ENCODE measurements at regions not wholly inside any gene's neighbourhood (a gene's known extent, or its start where the extent isn't known, plus 50 kb on each side); places are given as distances from the start of the nearest gene placed in this dataset.
"Not testable (repeated sequence)": the region's sequence is repeated elsewhere in the genome, so short reads cannot be mapped to it uniquely, and the experiment has no call there.

DNA sequence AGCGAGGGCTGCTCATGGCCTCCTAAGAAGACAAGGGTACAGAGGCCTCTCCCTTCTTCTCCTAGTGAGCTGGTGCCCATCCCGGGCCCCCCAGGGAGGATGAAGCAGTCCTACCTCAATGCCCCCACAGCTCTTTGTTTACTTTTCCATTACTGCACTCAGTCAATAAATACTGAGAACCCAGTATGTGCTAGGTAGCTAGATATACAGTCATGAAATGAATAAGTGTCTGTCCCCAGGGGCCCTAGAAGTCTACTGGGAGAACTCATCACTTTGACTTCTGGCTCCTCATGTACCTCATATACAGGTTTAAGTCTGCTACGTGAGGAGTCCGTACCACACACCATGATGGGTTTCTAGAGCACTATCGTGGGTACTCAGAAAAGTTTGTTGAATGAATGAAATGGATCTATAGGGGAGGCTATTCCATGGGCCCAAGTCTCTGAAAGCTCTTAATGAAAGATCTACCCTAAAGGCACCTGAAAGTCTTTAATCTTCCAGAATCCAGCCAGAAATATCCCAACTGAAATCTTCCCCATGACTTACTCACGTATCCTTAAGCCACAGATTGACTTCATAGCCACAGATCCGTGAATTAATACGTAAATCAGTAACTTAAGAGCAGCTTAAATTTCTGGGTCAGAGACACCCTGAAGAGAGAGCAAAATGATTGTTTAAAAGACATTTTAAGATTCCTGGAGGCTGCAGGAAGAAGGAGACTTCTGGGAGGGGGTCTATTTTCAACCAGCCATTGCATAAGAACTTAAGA is 51.6 kb upstream of the POMP start:
- DNase-seq: no peak

DNA sequence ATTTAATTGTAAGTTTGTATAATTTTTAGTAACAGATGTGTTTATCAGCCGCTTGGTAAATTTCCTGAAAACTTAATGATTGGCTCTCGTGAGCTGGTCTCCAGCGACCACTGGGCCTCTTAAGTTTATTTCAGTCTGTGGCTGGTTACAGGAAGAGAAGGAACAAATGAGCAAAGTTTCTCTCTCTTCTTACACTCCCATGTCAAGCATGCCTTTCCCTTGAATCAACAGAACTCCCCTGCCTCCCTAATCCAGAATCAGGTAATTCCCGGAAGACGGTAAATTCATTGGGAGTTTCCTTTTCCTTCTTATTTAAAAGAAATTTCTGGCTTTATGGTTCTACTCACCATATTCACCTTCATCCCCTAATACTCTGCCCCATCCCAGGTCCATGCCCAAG is 52.5 kb upstream of the POMP start:
- no peak for DNase-seq

DNA sequence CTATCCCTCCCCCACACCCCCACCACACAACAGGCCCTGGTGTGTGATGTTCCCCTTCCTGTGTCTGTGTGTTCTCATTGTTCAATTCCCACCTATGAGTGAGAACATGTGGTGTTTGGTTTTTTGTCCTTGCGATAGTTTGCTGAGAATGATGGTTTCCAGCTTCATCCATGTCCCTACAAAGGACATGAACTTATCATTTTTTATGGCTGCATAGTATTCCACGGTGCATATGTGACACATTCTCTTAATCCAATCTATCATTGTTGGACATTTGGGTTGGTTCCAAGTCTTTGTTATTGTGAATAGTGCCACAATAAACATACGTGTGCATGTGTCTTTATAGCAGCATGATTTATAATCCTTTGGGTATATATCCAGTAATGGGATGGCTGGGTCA is 53.8 kb upstream of the POMP start:
- DNase-seq: not testable (repeated sequence)

DNA sequence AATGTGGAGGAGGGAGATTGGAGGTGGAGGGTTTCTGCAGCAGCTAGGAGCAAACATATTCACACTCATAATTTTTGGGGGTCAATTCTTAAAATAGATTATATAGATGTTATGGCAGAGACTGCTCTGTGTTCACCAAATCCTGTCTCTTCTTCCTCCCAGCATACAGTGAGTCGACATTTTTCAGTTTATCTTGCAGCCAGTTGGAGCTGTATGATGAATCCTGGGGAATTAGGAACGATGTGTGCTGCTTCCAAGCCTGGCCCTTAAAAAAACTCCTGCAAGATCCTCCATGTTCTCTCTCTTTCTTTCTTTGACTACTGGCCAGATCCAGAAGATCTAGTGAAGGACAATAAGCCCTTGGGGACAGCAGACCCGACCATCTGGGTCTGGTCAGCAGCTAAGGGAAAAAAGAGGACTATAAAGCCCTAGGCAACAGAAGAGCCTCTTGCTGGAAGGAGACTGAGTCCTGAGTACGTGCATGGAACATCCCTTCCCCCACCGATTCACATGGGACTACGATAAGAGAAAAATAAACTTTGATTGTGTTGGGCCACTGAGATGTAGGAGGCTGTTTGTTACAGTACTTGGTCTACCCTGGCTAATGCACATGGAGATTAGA is 55.8 kb upstream of the POMP start:
- no peak for DNase-seq

DNA sequence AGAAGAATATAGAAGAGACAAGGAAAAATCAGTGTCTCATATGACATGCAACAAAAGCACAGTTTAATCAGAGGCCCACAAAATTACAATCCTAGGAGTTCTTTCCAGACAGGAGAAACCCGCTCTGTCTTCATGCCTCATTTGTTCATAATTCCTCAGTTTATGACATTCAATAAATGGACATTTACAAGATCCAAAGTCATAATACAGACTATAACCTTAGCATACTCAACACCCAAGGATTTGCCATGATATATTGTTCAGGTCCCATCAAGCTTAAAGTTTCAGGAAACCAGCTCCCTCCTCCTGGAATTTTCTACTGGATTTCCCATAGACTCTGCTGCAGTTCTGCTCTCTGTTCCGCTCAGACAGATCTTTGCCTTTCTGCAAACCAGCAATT is 56.4 kb upstream of the POMP start:
- DNase-seq: no peak

DNA sequence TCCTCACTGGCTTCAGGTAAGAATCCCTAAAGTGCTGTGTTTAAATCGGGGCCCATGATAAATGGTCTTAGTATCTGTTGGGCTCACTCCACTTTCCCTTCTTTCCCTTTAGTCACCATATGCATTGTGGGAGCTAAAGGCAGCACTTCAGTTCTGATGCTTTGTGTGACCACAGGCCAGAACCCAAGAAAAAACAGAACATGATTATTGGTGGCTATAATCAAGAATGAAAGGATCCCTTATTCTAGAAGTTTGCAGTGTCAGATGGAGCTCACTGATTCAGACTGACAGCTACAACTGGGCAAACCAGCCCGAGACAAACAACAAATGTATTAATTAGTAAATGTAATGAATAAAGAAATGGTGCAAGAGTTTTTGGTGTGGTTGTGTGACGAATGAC is 57.3 kb upstream of the POMP start:
- no peak for DNase-seq

DNA sequence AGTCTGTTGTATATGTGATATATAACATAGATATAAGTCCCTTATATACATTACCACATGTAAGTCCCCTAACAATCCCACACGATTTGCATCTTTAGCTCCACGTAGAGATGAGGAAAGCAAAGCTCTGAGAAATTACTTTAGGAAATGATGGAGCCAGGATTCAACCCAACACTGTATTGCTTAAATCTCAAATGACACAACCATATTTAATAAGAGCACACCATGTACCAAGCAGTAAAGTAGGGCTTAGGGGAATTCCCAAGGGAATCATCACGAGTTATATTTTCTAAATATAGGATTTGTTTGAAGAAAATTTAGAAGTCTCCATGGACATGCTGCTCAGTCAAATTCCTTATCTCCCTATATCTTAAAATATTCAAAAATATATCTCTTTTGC is 61.3 kb upstream of the POMP start:
- no peak for DNase-seq

DNA sequence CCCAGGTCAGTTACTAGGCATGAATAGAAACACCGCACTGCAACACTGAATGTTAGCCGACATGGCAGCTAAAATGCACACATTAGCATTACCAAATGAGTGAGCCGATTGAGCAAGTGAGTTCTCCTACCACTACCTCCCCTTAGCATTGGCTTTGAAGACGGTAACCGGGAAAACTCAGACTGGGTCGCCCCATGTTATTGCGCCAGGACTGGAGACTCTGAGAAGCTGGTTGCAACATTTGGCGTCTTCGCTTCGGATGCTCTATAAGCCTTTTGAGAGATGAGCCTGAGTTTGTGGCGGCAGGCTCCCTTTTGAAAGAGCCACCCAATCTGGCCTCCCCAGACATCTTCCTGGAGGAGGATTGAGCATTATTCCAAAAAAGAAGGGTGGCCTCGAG is 68.5 kb upstream of the POMP start:
- DNase-seq: no peak

DNA sequence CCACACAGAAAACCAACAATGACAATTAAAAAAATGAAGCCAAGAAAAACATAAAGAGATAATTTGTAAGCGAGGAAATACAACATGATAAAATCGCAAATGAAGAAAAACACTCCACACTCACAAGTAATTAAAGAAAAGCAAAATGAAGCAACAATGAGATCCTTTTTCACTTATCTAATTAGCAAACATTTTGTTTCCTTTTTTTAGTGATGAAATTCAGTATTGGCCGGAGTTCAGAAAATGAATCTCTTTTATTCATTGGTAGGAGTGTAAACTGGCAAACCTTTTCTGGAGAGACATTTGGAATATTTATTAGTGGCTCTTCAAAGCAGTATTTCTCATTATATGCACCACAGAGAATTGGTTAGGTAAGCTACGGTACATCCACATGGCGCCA is 70.6 kb upstream of the POMP start:
- DNase-seq: no peak

DNA sequence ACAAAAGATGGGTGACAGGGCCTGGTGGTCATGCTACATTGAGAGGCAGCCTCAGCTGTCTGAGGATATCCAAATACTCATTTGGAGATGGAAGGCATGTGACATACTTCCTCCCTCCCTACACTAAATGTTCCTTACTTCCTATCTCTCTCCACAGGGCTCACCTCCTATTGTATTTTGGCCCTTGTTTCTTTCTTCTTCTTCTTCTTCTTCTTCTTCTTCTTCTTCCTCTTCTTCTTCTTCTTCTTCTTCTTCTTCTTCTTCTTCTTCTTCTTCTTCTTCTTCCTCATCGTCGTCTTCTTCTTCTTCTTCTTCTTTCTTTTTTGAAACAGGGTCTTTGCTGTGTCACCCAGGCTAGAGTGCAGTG is 71.8 kb upstream of the POMP start:
- no peak for DNase-seq

DNA sequence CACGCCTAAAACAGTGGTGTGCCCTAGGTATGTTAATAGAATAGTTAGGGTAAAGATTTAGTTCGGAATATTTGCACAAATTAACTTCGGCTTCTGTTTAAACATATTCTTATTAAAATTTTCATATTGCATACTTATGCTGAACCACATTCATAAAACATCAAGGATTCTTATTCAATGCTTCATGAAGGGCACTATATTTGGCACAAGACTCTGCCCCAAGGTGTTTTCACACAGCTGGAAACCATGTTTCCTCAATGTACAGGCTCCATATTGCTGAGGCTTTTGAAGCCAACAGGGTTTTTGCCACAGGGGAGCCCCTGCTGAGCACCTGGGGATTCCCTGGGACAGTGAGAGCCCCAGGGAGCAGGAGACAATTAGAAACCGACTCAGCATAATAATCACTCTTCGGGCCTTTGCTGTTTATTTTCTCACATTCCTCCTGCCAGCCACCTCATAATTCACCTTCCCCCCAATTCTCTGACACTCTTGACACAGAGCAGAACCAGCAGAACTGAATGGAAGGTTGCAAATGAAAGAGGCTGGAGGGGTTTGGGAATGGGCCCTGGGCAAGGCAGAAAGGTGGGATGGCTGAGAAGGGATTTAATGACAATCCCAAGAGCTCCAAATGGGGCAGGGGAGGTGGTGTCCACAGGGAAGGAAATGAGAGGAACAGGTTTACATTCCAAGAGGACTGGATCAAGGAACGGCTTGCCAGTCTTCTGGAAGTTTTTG is 72.3 kb upstream of the POMP start:
- no peak for DNase-seq

DNA sequence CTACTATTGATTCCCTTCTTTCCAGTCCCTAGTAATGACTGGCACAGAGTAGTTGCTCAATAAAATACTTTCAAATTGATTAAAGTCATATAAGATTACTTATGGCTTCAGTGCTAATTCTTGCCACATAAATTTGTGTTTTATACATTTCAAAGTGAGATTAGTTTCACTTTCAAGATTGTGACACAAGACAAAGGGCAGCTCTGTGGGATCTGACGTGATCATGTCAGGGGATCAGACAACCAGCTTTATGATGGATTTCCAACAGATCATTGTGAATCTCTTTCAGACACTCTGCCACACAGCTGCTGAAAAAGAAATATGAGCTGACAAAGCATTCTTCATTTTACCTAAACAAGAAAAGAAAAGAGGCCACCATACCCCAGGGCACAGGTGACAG is 73.4 kb upstream of the POMP start:
- no peak for DNase-seq

DNA sequence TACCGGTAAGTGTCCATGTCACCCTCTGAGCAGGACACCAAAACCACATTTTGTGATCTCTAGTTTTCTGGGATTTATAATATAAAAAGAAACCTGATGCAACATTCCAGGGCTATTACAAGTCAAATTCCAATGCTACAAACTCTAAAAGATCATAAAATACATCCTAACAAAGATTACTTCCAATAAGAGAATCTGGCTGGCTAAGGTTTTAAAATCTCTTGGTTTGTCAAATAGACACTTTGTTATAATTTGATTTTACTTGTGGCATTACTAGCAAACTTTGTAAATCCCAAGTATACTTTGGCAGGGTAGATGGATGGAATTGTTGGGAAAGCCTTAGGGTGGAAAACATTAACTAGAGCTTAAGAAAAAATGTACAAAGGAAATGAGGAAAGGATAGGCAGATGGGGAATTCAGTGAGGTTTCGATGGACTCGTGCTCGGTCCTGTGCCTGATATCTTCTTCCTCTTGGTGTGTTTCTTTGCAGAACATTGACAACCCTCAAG is 74.0 kb upstream of the POMP start:
- peak; percentile 86 for DNase-seq

DNA sequence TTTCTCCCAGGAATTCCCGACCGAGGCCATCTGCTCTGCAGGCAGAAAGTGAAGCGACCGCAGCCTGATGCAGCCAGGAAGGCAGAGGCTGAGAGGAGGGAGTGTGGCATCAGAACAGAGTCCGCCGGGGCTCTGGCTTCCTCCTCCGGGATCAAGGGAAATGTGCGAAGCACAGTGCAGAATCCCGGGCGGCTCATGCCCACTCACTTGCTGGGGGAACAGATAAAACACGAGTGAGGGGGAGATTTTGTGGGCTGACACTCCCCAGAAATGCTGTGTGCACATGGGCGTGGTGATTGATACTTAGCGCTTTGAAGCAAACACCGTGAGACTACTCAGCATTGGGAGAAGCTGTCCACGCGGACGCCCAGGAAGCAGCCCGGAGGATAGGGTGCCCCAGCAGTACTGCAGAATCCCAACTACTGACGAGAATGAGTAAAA is 75.3 kb upstream of the POMP start:
- DNase-seq: peak; percentile 59

DNA sequence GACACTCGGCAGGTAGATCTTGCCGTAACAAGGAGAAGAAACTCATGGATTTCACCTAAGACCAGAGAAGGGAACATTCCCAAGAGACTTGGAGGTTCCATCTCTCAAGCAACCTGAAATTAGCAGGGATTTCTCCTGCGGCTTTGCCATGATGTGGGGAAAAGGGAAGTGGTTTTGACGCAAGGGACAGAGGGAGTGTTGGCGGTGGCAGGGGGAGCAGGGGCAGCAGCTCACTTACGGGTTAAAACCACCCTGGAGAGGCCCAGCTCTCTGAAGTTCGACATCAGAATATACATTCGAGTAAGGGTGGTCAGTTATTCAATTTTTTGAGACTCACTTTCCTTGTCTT is 76.1 kb upstream of the POMP start:
- no peak for DNase-seq

DNA sequence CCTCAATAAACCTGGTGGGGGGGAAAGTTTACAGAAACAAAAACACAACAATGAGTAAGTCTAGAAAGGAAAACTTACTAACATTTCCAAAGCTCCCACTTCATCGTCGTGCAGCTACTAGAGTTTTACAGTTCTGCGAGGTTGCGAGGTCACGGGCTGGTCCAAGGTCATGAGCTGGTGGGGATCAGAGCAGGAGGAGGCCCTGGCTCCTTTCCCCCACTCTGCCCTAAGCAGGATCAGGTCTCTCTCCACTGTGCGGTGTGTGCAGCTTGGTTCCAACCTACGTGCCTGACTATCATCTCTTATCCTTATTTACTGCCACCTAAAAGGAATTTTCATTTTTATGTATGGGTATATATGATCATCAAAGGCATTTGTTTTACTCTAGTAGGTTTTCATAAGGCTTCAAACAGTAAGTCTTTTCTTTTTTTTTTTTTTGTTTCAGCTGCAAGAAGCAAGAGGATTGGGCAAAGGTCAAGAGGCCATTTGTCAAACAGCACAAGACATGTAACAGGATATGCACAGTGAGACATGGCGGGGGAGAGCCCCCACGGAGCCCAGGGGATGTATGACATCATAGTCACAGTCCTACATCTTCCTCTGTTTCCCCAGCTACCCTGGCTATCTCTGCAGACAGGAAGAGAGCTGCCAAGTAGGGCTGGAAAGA is 76.6 kb upstream of the POMP start:
- no peak for DNase-seq

DNA sequence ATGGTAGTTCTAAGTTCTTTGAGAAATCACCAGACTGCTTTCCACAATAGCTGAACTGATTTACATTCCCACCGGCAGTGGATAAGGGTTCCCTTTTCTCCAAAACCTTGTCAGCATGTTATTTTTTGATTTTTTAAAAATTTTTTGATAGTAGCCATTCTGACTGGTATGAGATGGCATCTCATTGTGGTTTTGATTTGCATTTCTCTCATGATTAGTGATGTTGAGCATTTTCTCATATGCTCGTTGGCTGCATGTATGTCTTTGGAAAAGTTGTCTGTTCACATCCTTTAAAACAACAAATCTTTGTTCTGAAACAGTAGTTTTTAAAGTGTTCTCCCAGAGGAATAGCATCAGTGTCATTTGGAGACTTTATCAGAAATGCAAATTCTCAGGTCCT is 77.5 kb upstream of the POMP start:
- no peak for DNase-seq

DNA sequence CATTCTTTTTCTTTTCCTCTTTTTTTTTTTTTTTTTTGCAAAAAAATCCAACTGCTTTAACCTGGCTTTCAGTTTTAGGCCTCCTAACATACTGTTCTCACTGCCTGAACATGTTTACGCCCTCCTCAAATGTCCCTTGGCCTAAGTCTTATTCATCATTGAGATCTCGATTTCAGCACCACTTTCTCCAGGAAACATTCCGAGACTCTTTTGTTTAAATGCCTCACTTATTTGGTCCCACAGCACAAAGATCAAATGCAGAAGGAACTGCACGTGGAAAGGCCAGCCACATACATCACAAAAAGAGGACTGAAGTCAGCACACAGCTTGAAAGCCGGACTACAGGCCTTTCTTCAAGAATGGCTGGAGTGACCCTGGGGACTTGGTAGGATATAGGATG is 79.2 kb upstream of the POMP start:
- DNase-seq: no peak

DNA sequence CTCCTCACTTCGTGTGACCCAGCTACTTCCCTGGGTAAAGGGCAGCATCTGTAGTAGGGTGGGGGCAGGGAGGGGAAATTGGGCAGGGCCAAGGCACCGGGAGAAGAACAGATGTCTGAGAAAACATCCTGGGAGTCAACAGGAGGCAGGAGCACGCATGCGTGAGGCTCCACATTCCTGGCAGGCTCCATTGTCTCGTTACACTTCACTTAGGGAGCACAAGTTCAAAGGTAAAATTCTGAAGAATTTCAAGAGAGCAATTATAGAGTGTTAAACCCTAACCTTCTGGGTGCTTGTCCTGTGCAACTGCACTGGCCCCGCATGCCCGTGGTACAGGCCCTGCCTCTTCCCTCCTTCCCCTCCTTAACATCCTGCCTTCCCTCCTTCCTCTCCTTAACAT is 79.6 kb upstream of the POMP start:
- no peak for DNase-seq

DNA sequence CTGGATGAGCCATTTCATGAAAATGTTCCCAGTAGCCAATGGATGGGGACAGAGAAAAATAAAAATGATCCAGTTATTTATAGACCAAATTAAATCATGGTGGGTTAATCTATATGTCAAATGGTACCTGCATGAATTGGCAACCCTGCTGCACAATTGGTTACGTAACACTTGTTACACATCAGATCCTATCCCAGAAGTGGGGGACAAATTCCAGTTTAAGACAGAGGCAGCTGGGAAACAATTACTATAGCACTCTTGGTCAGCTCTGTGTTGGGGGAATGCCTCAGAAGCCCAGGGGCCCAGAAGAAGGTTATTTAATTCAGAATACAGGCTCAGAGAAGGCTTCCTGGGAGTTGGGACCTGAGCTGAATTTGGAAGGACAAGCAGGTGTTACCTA is 81.1 kb upstream of the FLT1 start:
- DNase-seq: no peak

DNA sequence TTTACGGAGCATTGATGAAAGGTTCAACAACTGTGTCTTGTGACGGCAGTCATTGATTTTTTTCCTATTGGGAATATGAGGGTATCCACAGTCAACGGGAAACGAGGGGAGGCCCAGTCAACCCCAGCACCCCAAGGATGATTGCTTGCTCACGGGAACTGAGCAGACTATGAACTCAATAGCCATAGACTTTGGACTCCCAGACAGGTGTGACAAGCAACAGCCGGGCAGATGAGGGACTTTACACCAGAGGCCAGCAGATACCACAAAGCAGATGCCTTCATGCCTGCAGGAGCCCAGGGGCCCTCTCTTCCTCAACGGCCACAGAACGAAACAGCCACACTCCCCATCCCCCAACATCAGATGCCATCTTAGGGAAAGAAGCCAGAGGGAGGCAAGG is 80.3 kb upstream of the FLT1 start:
- no peak for DNase-seq

DNA sequence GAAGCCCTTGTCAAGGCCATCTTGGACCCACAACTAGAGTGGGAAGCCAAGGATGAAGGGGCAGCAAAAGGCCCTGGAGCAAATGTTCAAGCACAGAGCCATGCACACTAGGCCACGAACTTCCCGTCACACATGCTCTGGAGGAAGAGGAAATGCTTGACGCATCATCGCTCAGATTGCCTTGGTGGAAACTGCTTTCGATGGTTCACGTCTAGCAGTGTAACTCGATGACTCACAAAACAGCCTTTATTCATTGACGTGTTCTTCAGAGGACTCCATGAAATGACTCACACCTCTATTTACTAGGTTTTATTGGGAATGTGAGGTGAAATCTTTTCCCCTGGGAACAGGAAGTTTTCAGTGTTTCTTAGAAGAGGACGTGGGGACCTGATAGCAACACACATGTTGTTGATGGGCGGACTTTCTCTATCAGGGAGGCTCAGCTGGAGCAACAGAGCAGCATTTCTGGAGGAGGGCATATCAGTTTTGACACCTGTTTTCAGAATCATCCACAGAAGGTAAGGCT is 79.8 kb upstream of the FLT1 start:
- peak; percentile 98 for DNase-seq

DNA sequence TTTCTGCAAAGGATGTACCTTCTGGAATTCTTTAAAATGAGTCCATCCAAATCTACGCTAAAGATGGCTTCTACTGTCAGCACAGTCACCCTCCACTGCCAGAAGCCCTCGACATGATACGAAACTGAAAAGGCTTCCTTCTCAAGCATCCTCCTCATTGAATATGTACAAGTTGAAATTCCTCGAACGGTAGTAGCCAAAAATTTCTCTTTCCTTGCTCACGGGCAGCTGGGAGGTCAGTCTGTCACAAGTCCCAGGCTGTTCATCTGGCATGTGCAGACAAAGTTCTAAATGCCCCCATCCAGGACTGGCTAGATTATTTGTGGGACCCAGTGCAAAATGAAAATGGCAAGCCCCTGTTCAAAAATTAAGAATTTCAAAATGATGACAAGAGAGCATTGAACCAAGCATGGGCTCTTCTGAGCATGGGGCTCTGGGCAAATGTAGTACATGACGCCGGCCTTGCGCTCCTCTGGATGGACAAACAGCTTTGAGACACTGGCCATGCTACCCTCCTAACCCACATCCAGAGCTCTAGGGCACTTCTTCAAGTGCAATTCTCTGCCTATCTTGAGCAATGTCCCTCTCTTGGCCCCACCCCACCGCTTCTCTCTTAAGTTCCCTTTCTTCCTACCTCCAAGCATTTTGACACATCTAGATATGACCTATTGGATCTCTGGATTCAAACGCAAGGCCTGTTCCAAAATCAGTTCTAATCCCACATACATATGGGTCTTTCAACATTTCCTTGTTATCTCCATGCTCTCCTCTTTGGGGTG is 78.9 kb upstream of the FLT1 start:
- DNase-seq: no peak

Data from fibroblast of skin of right quadriceps (primary cell).